Esophagus squamous epithelium (tissue), 4 donors: ENCODE measurements at regions not wholly inside any gene's neighbourhood (a gene's known extent, or its start where the extent isn't known, plus 50 kb on each side); places are given as distances from the start of the nearest gene placed in this dataset.

Experiments
- CTCF ChIP-seq, 6 experiments: fragments of 450-650 bp in 4 of 6; fragments of 200-600 bp in 2 of 6; sonication (generic) in 2 of 6; IDR thresholded peaks; one replicate each; pipeline ENCODE4 v1.5.1; 2016 to 2019; ENCODE audit warnings: antibody characterized with exemption in 6 of 6, mild to moderate bottlenecking in 4 of 6, moderate library complexity in 4 of 6
- POLR2A ChIP-seq, 4 donors: fragments of 450-650 bp; IDR thresholded peaks; one replicate each; pipeline ENCODE4 v1.6.1; 2017; ENCODE audit warnings: antibody characterized with exemption in 4 of 4, mild to moderate bottlenecking in 4 of 4, moderate library complexity in 3 of 4

GRCh38 chr17:49907279-49907678 lies 59.4 kb upstream of the TAC4 start:
- no peak for TF ChIP-seq CTCF (IDR thresholded peaks at IDR 0.05)
- no peak for TF ChIP-seq POLR2A (IDR thresholded peaks at IDR 0.05)
